Daoy (cell line): ENCODE measurements at regions not wholly inside any gene's neighbourhood (a gene's known extent, or its start where the extent isn't known, plus 50 kb on each side); places are given as distances from the start of the nearest gene placed in this dataset.
A peak's percentile ranks its signal among the peaks of the same experiment; 100 is the strongest.

ENCODE experiments used
- DNase-seq: peaks from one replicate; pipeline ENCODE4 v3.0.0-alpha.2; 2015; ENCODE audit warnings: low read depth

DNA sequence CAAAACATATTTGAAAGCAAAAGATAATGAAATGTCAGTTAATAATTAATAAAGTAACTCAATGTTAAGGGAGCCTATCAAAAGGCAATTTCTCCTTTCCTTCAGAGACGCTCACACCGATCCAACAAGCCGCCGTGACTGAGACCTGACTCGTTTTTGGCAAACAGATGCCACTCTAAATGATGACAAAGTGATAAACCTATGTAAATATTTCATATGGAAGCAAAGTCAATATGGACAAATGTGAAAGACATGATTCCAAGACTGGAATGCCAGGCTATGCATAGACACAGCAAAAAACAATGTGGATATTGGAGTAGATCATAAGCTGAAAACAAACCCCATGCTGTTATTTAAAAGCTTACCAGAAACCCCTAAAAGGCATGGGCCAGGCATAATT lies 137.2 kb upstream of the SUCLG2 start:
- DNase-seq = no peak

- DNase-seq = peak; percentile 11
These were observed 135.6 kb upstream of the SUCLG2 start for GRCh38 chr3:67790043-67790442.

DNA sequence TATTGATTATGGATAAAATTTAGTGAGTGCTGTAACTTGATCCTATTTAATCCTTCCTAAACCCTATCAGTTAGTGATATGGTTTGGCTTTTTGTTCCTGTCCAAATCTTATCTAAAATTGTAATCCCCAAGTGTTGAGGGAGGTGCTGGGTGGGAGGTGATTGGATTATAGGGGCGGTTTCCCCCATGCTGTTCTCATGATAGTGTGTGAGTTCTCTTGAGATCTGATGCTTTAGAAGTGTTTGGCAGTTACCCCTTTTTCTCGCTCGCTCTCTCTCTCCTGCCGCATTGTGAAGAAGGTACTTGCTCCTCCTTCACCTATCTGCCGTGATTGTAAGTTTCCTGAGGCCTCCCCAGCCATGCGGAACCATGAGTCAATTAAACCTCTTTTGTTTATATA lies 134.0 kb upstream of the SUCLG2 start:
- DNase-seq = no peak

DNA sequence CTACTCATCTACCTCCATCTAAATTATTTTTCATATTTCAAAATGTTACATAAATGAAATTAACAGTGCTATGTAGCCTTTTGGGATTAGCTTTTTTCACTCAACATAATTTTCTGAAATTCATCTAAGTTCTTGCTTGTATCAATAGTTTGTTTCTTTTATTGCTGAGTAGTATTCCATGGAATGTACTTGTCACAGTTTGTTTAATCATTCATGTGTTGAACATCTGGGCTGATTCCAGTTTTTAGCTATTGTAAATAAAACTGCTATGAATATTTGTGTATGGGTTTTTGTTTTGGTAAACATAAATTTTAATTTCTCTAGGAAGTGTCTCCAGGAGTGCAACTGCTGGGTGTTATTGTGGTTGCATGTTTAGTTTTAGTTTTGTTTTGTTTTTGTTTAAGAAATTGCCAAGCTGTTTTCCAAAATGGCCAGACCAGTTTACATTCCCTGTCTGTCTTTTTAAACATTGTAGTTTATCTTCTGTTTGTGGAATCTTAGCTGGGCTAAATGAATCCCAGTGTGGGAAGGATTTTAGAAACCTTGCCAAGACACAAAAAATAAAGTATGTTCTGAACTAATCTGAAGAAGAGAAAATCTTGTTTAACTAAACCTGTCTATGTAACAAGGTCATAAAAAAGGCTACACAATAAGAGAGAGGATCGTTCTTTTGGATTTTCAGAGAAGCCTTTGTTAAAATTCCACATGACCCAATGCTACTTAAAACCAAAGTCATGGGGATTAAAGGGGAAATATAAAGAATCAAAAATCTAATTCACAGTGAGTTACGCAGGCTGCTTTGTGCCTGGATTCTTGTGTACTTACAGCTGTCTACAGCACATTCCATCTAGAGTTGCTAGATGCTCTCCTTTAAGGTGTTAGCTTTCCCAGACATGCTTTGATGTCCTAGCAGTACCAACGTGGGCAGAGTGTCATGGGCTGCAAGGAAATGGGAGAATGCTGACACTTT lies 129.2 kb upstream of the SUCLG2 start:
- DNase-seq = no peak

DNA sequence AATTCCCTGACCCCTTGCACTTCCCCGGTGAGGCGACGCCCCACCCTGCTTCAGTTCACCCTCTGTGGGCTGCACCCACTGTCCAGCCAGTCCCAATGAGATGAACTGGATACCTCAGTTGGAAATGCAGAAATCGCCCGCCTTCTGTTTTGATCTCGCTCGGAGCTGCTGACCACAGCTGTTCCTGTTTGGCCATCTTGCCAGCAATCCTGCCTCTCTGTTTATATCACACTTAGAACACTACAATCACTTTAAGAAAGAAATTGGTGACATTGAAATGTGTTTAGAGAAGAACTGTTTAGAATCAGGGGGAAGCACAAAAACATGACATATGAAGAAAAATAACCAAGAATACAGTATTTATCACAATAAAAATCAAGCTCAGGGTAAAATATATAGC lies 127.5 kb upstream of the SUCLG2 start:
- no peak for DNase-seq

DNA sequence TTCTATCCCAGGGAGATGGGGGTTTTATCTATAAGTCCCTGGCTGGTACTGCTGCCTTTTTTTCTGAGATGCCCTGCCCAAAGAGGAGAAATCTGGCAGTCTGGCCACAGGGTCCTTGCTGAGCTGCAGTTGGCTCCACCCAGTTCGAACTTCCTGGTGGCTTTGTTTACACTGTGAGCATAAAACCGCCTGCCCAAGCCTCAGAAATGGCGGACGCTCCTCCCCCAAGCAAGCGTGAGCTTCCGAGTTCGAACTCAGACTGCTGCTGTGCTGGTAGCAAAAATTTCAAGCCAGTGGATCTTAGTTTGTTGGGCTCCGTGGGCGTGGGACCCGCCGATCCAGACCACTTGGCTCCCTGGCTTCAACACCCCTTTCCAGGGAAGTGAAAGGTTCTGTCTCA lies 126.8 kb upstream of the SUCLG2 start:
- peak; percentile 15 for DNase-seq

- DNase-seq = no peak
These were observed 120.3 kb upstream of the SUCLG2 start for GRCh38 chr3:67774676-67775075.

GRCh38 chr3:67765575-67765974 lies 111.2 kb upstream of the SUCLG2 start:
- no peak for DNase-seq

DNA sequence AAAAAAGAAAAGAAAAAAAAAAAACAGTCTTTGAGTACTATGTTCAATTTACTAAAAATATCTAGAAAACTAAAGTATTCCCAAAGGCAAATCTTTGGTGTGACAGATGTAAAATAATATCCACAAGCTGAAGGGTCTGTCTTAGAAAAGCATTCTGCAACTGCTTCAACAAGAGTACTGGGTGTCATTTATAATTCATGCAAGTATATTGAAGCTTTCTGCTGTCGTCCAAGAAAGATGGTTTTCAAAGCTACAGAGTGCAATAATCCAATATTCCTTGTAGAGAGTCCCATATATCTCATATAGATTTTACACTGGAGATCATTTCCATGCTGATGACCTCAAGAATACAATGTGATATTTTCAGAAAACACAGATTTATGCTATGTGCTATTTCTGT lies 90.9 kb upstream of the SUCLG2 start:
- DNase-seq = no peak

GRCh38 chr3:67744699-67745098 lies 90.3 kb upstream of the SUCLG2 start:
- no peak for DNase-seq

GRCh38 chr3:67739851-67740250 lies 85.4 kb upstream of the SUCLG2 start:
- no peak for DNase-seq

DNA sequence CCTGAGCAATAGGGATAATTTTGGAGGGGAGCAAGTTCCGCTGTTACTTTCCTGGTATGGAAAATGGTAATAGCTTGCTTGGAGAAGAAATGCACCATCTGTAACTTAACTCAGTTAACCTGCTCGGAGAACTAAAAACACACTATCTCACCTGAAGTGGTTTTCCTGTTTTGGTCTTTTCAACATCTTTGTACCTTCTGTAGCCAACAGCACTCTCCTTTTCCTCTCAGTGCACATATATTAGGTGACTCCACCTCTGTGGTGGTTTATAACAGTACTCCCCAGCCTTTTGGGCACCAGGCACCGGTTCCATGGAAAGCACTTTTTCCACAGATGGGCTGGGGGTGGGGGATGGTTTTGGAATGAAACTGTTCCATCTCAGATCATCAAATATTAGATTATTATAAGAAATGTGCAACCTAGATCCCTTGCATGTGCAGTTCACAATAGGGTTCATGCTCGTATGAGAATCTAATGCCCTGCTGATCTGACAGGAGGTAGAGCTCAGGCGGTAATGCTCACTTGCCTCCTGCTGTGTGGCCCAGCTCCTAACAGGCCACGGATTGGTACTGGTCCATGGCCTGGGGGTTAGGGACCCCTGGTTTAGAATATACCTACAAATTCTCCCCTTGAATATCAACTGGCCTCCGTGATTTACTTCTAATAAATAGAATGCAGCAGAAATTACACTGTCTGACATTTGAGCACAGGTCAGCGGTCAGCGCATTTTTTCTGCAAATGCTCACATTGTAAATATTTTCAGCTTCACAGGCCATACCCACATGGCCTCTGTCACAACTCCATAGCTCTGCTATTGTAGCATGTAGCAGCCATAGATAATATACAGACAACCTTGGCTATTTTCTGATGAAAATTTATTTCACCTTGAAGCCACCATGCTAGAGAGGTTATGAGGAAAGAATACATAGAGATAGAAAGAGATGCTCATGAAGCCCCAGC lies 83.8 kb upstream of the SUCLG2 start:
- DNase-seq = no peak

GRCh38 chr3:67737140-67737539 lies 82.7 kb upstream of the SUCLG2 start:
- no peak for DNase-seq

- DNase-seq = no peak
These were observed 79.0 kb upstream of the SUCLG2 start for GRCh38 chr3:67733269-67733950.

- DNase-seq = no peak
These were observed 70.0 kb upstream of the SUCLG2 start for GRCh38 chr3:67724434-67724833.

DNA sequence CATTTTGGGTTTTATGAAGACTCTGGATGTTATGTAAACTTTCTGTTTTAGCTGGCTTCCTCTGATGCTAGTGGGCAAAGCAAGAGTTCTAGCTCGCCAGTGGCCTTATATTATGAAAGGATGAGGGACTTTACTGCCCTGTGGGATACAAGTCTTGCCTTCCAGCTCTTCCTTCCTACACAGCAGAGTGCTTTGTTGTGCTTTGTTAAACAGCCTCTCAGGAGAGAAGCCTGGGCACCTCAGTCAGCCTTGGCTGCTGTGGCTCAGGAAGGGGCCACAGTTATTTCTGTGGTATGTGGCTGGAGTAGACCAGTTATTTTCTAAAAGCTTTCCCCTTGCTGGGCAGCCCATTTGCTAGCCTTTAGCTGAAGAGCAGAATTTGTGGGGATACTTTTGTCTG lies 69.5 kb upstream of the SUCLG2 start:
- no peak for DNase-seq

DNA sequence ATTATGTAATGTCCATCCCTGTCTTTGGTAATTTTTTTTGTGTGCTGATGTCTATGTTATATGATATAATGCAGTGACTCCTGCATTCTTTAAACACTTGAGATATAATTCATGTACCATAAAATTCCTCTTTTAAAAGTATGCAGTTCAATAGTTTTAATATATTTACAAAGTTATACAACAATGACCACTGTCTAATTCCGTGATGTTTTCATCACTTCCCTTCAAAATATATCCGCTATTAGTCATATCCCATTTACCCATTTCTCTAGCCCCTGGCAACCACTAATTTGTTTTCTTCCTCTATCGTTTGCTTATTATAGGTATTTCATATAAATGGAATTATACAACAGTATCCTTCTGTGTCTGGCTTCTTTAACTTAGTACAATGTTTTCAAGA lies 64.9 kb upstream of the SUCLG2 start:
- no peak for DNase-seq

- DNase-seq = peak; percentile 4
These were observed 61.6 kb upstream of the SUCLG2 start for GRCh38 chr3:67715971-67716370.

DNA sequence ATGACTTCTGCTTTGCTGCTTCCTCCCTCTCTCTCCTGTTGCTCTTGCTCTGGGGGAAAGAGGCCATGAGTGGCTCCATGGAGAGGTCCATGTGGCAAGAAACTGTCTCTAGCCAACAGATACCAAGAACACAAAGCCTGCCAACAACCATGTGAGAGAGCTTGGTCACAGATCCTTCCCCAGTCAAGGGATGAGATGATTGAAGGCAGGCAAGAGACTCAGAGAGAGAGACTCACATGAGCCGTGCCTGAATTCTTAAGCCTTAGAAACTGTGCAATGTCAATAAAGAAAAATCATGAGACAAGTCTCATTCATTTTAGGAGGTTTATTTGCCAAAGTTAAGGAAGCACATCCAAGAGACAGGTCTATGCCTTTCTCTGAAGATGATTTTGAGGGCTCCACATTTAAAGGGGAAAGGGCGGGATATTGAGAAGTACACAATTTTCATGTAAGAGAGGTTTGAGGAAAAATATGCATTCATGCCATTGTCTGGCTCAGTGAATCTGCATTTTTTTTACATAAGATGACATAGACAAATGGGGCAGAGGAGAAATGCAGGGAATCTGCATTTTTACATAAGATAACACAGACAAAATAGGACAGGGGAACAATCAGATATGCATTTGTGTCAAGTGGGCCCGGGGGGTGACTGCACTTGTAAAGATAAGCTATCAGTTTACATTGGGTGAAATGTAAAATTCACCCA lies 59.5 kb upstream of the SUCLG2 start:
- DNase-seq = no peak

DNA sequence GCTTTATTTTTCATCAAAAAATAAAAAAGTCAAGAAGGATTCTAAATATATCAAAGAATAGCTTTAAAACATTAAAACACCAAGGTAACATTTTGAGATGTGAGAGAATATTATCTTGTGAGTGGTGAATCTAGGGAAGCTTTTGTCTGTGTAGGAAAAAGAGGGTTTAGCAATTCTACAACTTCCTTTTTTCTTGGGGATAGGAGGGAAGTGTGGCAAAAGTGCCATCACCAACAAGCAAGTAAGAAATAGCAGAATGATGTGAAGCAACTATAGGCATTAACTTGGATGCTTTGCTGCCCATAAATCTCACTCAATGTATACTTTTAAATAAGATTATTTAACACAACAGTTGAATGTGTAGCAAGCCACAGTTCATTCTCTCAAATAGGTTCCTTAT lies 57.8 kb upstream of the SUCLG2 start:
- no peak for DNase-seq

- DNase-seq = no peak
These were observed 56.0 kb upstream of the SUCLG2 start for GRCh38 chr3:67710396-67710795.
